ENCODE measurements at regions not wholly inside any gene's neighbourhood (a gene's known extent, or its start where the extent isn't known, plus 50 kb on each side); places are given as distances from the start of the nearest gene placed in this dataset.
"Not testable (repeated sequence)": the region's sequence is repeated elsewhere in the genome, so short reads cannot be mapped to it uniquely, and the experiment has no call there.

GRCh38 chrX:41029332-41029731, 55.9 kb upstream of the USP9X start:
- ATAC-seq = no peak
- no peaks in the 10 kb centered on the region for H3K36me3 Mint-ChIP-seq (ENCODE audit: low read depth)
- no peaks in the 10 kb centered on the region for H3K27me3 Mint-ChIP-seq
- H3K4me3 Mint-ChIP-seq = no peak overlapping the region
- H3K27ac Mint-ChIP-seq = no peak overlapping the region
- no peaks in the 10 kb centered on the region for H3K9me3 Mint-ChIP-seq
- H3K4me1 Mint-ChIP-seq = no peaks in the 10 kb centered on the region
- DNase-seq = no peak

GRCh38 chrX:41031256-41031967, 53.8 kb upstream of the USP9X start:
- Mint-ChIP-seq H3K9me3 (no peaks in the 10 kb centered on the region), H3K36me3 (ENCODE audit: low read depth) (no peaks in the 10 kb centered on the region), H3K4me1 (no peaks in the 10 kb centered on the region), H3K27ac (no peak overlapping the region), H3K27me3 (no peaks in the 10 kb centered on the region), H3K4me3 (no peak overlapping the region)
- DNase-seq (no peak), ATAC-seq (no peak)

GRCh38 chrX:41033299-41033698, 51.9 kb upstream of the USP9X start:
- no peak for ATAC-seq
- Mint-ChIP-seq H3K27me3 (no peaks in the 10 kb centered on the region), H3K36me3 (ENCODE audit: low read depth) (no peaks in the 10 kb centered on the region), H3K4me3 (no peak overlapping the region), H3K4me1 (no peaks in the 10 kb centered on the region), H3K9me3 (no peaks in the 10 kb centered on the region), H3K27ac (no peak overlapping the region)
- DNase-seq = no peak

- H3K27me3 Mint-ChIP-seq, ATAC-seq, H3K9me3 Mint-ChIP-seq: not testable (repeated sequence)
Measured at GRCh38 chrX:41034902-41035301, 50.3 kb upstream of the USP9X start.

More at GRCh38 chrX:41034902-41035301, 50.3 kb upstream of the USP9X start:
- H3K36me3 Mint-ChIP-seq (ENCODE audit: low read depth); H3K27ac Mint-ChIP-seq; H3K4me3 Mint-ChIP-seq; H3K4me1 Mint-ChIP-seq; DNase-seq: not testable (repeated sequence)

All from activated naive CD8-positive, alpha-beta T cell treated with anti-CD3 and anti-CD28 coated beads, Interleukin-2, amount 50 U/mL, for 24 hours (primary cell).